Hepatocyte (in vitro differentiated cells): ENCODE measurements at regions not wholly inside any gene's neighbourhood (a gene's known extent, or its start where the extent isn't known, plus 50 kb on each side); places are given as distances from the start of the nearest gene placed in this dataset.

Source experiments
- DNase-seq: peaks from one replicate; pipeline ENCODE4 v3.0.0-alpha.2; 2016; ENCODE audit warnings: low spot score
- H2AFZ ChIP-seq: fragments of 200-600 bp; sonication (generic); 2 replicates; pipeline ENCODE4 v1.6.0; 2016; ENCODE audit warnings: antibody characterized with exemption, mild to moderate bottlenecking
- H3K27ac ChIP-seq: fragments of 200-600 bp; sonication (generic); 2 replicates; pipeline ENCODE4 v1.5.1; 2016; ENCODE audit warnings: mild to moderate bottlenecking
- H3K27me3 ChIP-seq: fragments of 200-600 bp; sonication (generic); 2 replicates; pipeline ENCODE4 v1.6.1; 2016
- H3K36me3 ChIP-seq: fragments of 200-600 bp; sonication (generic); replicated peaks from 2 replicates; pipeline ENCODE4 v1.5.1; 2016; ENCODE audit warnings: low read depth; ENCODE audit not compliant: insufficient read depth
- H3K4me1 ChIP-seq: fragments of 200-600 bp; sonication (generic); 2 replicates; pipeline ENCODE4 v1.5.1; 2016; ENCODE audit warnings: mild to moderate bottlenecking, moderate library complexity; ENCODE audit not compliant: insufficient read depth
- H3K4me2 ChIP-seq: fragments of 200-600 bp; sonication (generic); 2 replicates; pipeline ENCODE4 v1.6.0; 2016
- H3K4me3 ChIP-seq: fragments of 200-600 bp; sonication (generic); 2 replicates; pipeline ENCODE4 v1.5.1; 2016; ENCODE audit warnings: mild to moderate bottlenecking
- H3K79me2 ChIP-seq: fragments of 200-600 bp; sonication (generic); 2 replicates; pipeline ENCODE4 v1.6.0; 2017; ENCODE audit warnings: mild to moderate bottlenecking
- H3K9me2 ChIP-seq: fragments of 200-600 bp; sonication (generic); replicated peaks from 2 replicates; pipeline ENCODE4 v1.6.0; 2017; ENCODE audit warnings: mild to moderate bottlenecking; ENCODE audit not compliant: insufficient read depth
- H3K9me3 ChIP-seq: fragments of 200-600 bp; sonication (generic); 2 replicates; pipeline ENCODE4 v1.5.1; 2016; ENCODE audit warnings: low read depth, mild to moderate bottlenecking
- H4K20me1 ChIP-seq: fragments of 200-600 bp; sonication (generic); 2 replicates; pipeline ENCODE4 v1.6.0; 2016; ENCODE audit warnings: mild to moderate bottlenecking; ENCODE audit not compliant: insufficient read depth, poor library complexity, severe bottlenecking
- EZH2 ChIP-seq: fragments of 200-600 bp; sonication (generic); IDR thresholded peaks from 2 replicates; pipeline ENCODE4 v1.6.1; 2016; ENCODE audit warnings: antibody characterized with exemption, mild to moderate bottlenecking, borderline replicate concordance
- EZH2phosphoT487 ChIP-seq: fragments of 200-600 bp; sonication (generic); IDR thresholded peaks from one replicate; pipeline ENCODE4 v1.6.1; 2018; ENCODE audit warnings: antibody characterized with exemption, mild to moderate bottlenecking, low read depth, moderate library complexity; ENCODE audit not compliant: unreplicated experiment, severe bottlenecking
- WGBS: methylation state at CpG from one replicate; pipeline ENCODE4 v1.1.6; 2016; ENCODE audit warnings: low lambda C conversion rate; ENCODE audit errors: missing lambda C conversion rate; 5-methylcytosine and 5-hydroxymethylcytosine counted together
- TF ChIP-seq, protein P1 (sequence below): fragments of 200-600 bp; sonication (generic); IDR thresholded peaks from 2 replicates; pipeline ENCODE4 v1.5.1; 2016; ENCODE audit warnings: antibody characterized with exemption, mild to moderate bottlenecking; ENCODE audit not compliant: poor library complexity

DNA sequence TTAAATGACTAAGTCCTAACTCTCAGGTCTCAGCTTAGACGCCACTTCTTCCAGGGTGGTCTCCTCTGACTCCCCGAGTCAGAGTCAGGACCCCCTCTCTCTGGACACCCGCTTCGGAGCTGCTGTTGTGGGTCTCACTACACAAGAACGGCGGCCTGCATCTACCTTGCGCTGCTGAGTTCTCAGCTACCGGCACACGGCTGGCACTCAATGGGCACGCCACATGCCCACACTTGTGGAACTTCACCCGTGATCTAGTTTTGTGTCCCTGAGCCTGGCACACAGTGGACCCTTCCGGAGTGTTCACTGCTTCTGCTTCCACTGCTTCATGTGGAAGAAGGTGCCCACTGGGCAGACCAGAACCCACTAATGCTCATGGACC, 58.3 kb upstream of the ID2 start:
- no peaks in the 10 kb centered on the region for H3K79me2 ChIP-seq
- H4K20me1 ChIP-seq, result no peaks in the 10 kb centered on the region
- H3K4me1 ChIP-seq, result peaks cover 35% of the 10 kb centered on the region
- 85% methylated on average over 12 of the region's 12 CpGs for WGBS
- H3K36me3 ChIP-seq, result no peaks in the 10 kb centered on the region
- TF ChIP-seq EZH2phosphoT487, result no peak
- TF ChIP-seq EZH2, result no peak
- TF ChIP-seq, protein P1, sequence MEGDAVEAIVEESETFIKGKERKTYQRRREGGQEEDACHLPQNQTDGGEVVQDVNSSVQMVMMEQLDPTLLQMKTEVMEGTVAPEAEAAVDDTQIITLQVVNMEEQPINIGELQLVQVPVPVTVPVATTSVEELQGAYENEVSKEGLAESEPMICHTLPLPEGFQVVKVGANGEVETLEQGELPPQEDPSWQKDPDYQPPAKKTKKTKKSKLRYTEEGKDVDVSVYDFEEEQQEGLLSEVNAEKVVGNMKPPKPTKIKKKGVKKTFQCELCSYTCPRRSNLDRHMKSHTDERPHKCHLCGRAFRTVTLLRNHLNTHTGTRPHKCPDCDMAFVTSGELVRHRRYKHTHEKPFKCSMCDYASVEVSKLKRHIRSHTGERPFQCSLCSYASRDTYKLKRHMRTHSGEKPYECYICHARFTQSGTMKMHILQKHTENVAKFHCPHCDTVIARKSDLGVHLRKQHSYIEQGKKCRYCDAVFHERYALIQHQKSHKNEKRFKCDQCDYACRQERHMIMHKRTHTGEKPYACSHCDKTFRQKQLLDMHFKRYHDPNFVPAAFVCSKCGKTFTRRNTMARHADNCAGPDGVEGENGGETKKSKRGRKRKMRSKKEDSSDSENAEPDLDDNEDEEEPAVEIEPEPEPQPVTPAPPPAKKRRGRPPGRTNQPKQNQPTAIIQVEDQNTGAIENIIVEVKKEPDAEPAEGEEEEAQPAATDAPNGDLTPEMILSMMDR, result no peak
- no peak overlapping the region for H3K4me2 ChIP-seq
- H3K9me2 ChIP-seq, result no peaks in the 10 kb centered on the region
- no peak for DNase-seq
- H3K27me3 ChIP-seq, result no peaks in the 10 kb centered on the region
- no peak overlapping the region for H2AFZ ChIP-seq
- H3K27ac ChIP-seq, result peak overlapping the region; percentile 97
- H3K4me3 ChIP-seq, result no peak overlapping the region
- H3K9me3 ChIP-seq, result no peaks in the 10 kb centered on the region

DNA sequence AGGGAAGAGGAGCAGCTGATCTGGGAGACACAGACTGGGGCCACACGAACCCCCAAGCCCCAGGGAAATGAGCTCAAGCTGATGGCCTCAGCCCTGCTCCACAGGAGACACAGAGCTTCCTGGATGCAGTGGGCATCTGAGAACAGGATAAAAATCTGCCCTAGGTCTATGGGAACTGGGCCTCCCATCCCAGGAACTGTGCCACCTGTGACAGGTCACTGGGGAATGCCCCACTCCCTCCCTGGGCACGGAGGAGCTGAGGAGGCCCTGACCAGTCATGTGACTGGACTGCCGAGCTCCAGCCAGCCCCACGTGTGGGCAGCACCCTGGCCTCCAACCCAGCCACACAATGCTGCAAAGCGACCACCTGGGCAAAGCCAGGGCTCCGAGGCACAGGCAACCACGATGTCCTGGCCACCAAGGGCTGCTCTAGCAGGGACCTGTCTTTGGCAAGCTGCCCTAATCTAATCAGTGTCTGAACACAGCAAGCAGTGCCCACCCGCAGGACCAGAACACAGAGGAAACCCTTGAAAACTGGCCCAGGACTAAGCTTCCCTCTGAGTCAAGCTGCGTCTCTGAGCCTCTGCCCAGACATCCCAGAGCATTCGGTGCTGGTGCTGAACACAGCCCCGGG, 57.8 kb upstream of the ID2 start:
- no peaks in the 10 kb centered on the region for H3K79me2 ChIP-seq
- no peak overlapping the region for H2AFZ ChIP-seq
- no peaks in the 10 kb centered on the region for H3K9me2 ChIP-seq
- WGBS, result 76% methylated on average over 11 of the region's 11 CpGs
- H3K36me3 ChIP-seq, result no peaks in the 10 kb centered on the region
- H3K9me3 ChIP-seq, result no peaks in the 10 kb centered on the region
- peaks cover 40% of the 10 kb centered on the region for H3K4me1 ChIP-seq
- no peak overlapping the region for H3K4me3 ChIP-seq
- TF ChIP-seq EZH2 (no peak), EZH2phosphoT487 (no peak)
- TF ChIP-seq, protein P1, result no peak
- H3K27me3 ChIP-seq, result no peaks in the 10 kb centered on the region
- no peak overlapping the region for H3K4me2 ChIP-seq
- H4K20me1 ChIP-seq, result no peaks in the 10 kb centered on the region
- no peak for DNase-seq
- peak overlapping the region; percentile 97 for H3K27ac ChIP-seq

DNA sequence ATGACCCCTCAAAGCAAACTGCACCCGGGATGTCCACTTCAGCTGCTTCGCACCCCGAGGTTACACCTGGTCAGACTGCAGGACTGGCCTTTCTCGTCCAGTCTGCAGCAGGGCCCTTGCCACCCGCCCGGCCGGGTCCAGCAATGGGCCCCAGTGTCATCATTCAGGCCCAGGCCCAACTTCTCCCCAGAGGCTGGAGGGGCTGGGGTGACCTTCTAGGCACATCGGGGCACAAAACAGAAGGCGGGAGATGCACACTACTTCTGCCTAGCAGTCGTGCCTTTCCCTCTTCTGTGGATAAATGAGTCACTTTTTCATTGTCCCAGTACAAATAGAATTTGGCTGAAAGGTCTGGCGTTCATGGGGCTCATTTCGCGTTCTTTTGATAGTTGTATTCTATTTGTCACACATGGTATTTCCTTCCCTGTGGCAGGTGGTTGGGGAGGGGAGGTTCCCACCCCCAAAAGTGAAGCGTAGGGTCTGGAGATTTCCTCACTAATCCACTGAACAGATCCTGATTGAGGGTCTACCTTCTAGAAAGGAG, 56.9 kb upstream of the ID2 start:
- no peaks in the 10 kb centered on the region for H3K79me2 ChIP-seq
- peak overlapping the region; percentile 97 for H3K27ac ChIP-seq
- no peaks in the 10 kb centered on the region for H3K9me2 ChIP-seq
- peaks cover 48% of the 10 kb centered on the region for H3K4me1 ChIP-seq
- no peak for TF ChIP-seq EZH2
- TF ChIP-seq, protein P1, result no peak
- DNase-seq, result no peak
- H3K9me3 ChIP-seq, result no peaks in the 10 kb centered on the region
- no peak overlapping the region for H2AFZ ChIP-seq
- H4K20me1 ChIP-seq, result no peaks in the 10 kb centered on the region
- 66% methylated on average over 14 of the region's 14 CpGs for WGBS
- peak overlapping the region; percentile 11 for H3K4me2 ChIP-seq
- H3K27me3 ChIP-seq, result no peaks in the 10 kb centered on the region
- H3K4me3 ChIP-seq, result no peak overlapping the region
- H3K36me3 ChIP-seq, result no peaks in the 10 kb centered on the region
